NT2/D1 (cell line): ENCODE measurements at regions not wholly inside any gene's neighbourhood (a gene's known extent, or its start where the extent isn't known, plus 50 kb on each side); places are given as distances from the start of the nearest gene placed in this dataset.
"Not testable (repeated sequence)": the region's sequence is repeated elsewhere in the genome, so short reads cannot be mapped to it uniquely, and the experiment has no call there.

ENCODE experiments used
- DNase-seq: peaks from one replicate; pipeline ENCODE4 v3.0.0-alpha.2; 2011; ENCODE audit warnings: low read depth, low spot score
- H3K27me3 ChIP-seq: 2 replicates; pipeline ENCODE4 v1.6.0; 2011; ENCODE audit warnings: mild to moderate bottlenecking; ENCODE audit not compliant: insufficient read length, insufficient read depth
- H3K36me3 ChIP-seq: 2 replicates; pipeline ENCODE4 v1.6.1; 2011; ENCODE audit warnings: mild to moderate bottlenecking, low read length, mixed read lengths; ENCODE audit not compliant: insufficient read depth, insufficient read length
- H3K4me1 ChIP-seq: 2 replicates; pipeline ENCODE4 v1.5.1; 2011; ENCODE audit not compliant: insufficient read depth, insufficient read length
- H3K4me3 ChIP-seq: 2 replicates; pipeline ENCODE4 v1.5.1; 2011; ENCODE audit warnings: low read depth; ENCODE audit not compliant: insufficient read length
- H3K9ac ChIP-seq: 2 replicates; pipeline ENCODE4 v1.6.0; 2011; ENCODE audit warnings: low read depth; ENCODE audit not compliant: insufficient read length
- H3K9me3 ChIP-seq: 2 replicates; pipeline ENCODE4 v1.5.1; 2011; ENCODE audit warnings: mild to moderate bottlenecking, low read length; ENCODE audit not compliant: insufficient read depth
- SUZ12 ChIP-seq: IDR thresholded peaks from 2 replicates; pipeline ENCODE4 v1.6.1; 2011; ENCODE audit not compliant: insufficient read length, insufficient read depth; ENCODE audit errors: extremely low read depth
- YY1 ChIP-seq: IDR thresholded peaks from 2 replicates; pipeline ENCODE4 v1.6.1; 2011; ENCODE audit not compliant: insufficient read length, insufficient read depth
- ZNF274 ChIP-seq: IDR thresholded peaks from 2 replicates; pipeline ENCODE4 v1.6.1; 2011; ENCODE audit warnings: mild to moderate bottlenecking, low read depth, low read length

GRCh38 chr15:62904041-62904910 lies 138.3 kb upstream of the TPM1 start:
- Histone ChIP-seq H3K36me3 (no peaks in the 10 kb centered on the region), H3K9me3 (peaks cover 6% of the 10 kb centered on the region; the same call in 1 of the 2 replicates), H3K4me3 (no peak overlapping the region), H3K27me3 (no peaks in the 10 kb centered on the region), H3K9ac (no peak overlapping the region), H3K4me1 (peaks cover 13% of the 10 kb centered on the region)
- no peak for DNase-seq
- TF ChIP-seq SUZ12 (no peak), YY1 (no peak), ZNF274 (no peak)

GRCh38 chr15:62906627-62907026 lies 135.9 kb upstream of the TPM1 start:
- no peak for DNase-seq
- H3K4me1 ChIP-seq: peaks cover 17% of the 10 kb centered on the region
- no peak overlapping the region for H3K4me3 ChIP-seq
- H3K9me3 ChIP-seq: peaks cover 8% of the 10 kb centered on the region; the same call in 1 of the 2 replicates
- no peak overlapping the region for H3K9ac ChIP-seq
- no peaks in the 10 kb centered on the region for H3K36me3 ChIP-seq
- no peak for TF ChIP-seq ZNF274
- TF ChIP-seq SUZ12: no peak
- no peak for TF ChIP-seq YY1
- no peaks in the 10 kb centered on the region for H3K27me3 ChIP-seq

GRCh38 chr15:62907275-62907674 lies 135.3 kb upstream of the TPM1 start:
- H3K9ac ChIP-seq: no peak overlapping the region
- peaks cover 18% of the 10 kb centered on the region for H3K4me1 ChIP-seq
- H3K27me3 ChIP-seq: no peaks in the 10 kb centered on the region
- H3K36me3 ChIP-seq: no peaks in the 10 kb centered on the region
- peaks cover 8% of the 10 kb centered on the region; the same call in 1 of the 2 replicates for H3K9me3 ChIP-seq
- TF ChIP-seq YY1 (no peak), SUZ12 (no peak), ZNF274 (no peak)
- no peak overlapping the region for H3K4me3 ChIP-seq
- no peak for DNase-seq

GRCh38 chr15:62908341-62908740 lies 134.2 kb upstream of the TPM1 start:
- H3K27me3 ChIP-seq, H3K9ac ChIP-seq, DNase-seq, H3K4me3 ChIP-seq, H3K36me3 ChIP-seq, H3K9me3 ChIP-seq: not testable (repeated sequence)
- peaks cover 13% of the 10 kb centered on the region for H3K4me1 ChIP-seq

- H3K27me3 ChIP-seq: no peaks in the 10 kb centered on the region
- peaks cover 12% of the 10 kb centered on the region for H3K4me1 ChIP-seq
- no peak overlapping the region for H3K4me3 ChIP-seq
- TF ChIP-seq YY1 (no peak), SUZ12 (no peak), ZNF274 (no peak)
- DNase-seq: no peak
- H3K9ac ChIP-seq: no peak overlapping the region
- no peaks in the 10 kb centered on the region for H3K36me3 ChIP-seq
- H3K9me3 ChIP-seq: peaks cover 8% of the 10 kb centered on the region; the same call in 1 of the 2 replicates
These were observed 133.3 kb upstream of the TPM1 start for GRCh38 chr15:62909257-62909656.

- H3K9me3 ChIP-seq: peaks cover 20% of the 10 kb centered on the region
These were observed 130.3 kb upstream of the TPM1 start for GRCh38 chr15:62912282-62912681.

GRCh38 chr15:62912808-62913207 lies 129.7 kb upstream of the TPM1 start:
- DNase-seq: peak; percentile 33
- H3K27me3 ChIP-seq: no peaks in the 10 kb centered on the region
- H3K9me3 ChIP-seq: peaks cover 26% of the 10 kb centered on the region
- H3K4me1 ChIP-seq: peaks cover 12% of the 10 kb centered on the region
- TF ChIP-seq ZNF274 (no peak), SUZ12 (no peak), YY1 (no peak)
- no peak overlapping the region for H3K4me3 ChIP-seq
- H3K9ac ChIP-seq: no peak overlapping the region
- no peaks in the 10 kb centered on the region for H3K36me3 ChIP-seq

More at GRCh38 chr15:62912282-62912681, 130.3 kb upstream of the TPM1 start:
- TF ChIP-seq SUZ12: no peak
- no peaks in the 10 kb centered on the region for H3K27me3 ChIP-seq
- H3K9ac ChIP-seq: no peak overlapping the region
- H3K4me3 ChIP-seq: no peak overlapping the region
- no peak for DNase-seq
- no peaks in the 10 kb centered on the region for H3K36me3 ChIP-seq
- H3K4me1 ChIP-seq: peaks cover 12% of the 10 kb centered on the region
